ENCODE measurements at regions not wholly inside any gene's neighbourhood (a gene's known extent, or its start where the extent isn't known, plus 50 kb on each side); places are given as distances from the start of the nearest gene placed in this dataset.

DNA sequence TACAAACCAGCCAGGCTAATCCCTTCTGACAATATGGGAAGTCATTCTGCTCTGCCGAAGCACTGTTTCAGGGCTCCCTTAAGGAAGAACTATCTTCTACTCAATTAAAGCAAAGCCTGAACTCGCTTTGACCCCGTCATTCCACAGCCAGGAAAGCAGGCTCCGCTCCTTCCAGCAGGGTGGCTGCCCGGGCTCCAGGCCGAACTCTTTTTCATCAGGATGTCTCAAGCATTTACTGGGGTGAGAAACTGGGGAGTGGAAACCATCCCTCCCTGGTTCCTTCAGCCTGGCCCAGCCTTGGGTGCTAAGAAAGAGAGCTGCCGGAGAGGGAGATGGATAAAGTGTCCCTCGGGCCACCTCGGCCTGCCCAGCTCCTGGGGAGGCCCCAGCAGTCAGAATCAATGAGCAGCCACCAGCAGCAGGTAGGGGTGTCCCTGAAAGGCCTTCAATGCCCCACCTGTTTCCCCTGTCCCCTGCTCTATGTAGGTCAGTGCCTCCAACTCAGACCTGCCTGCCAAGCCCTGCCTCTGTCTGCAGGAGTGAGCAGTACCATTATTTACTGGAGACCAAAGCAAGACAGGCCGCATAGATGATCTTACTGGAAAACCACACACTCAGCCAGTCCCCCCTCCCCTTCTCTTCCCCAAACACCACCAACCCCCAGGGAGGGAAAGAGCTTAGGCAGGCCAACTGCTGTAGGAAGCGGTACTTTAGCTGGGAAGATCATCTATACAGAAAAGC, 225.6 kb upstream of the TLE3 start:
- no peak for DNase-seq (ENCODE audit: low spot score)

DNA sequence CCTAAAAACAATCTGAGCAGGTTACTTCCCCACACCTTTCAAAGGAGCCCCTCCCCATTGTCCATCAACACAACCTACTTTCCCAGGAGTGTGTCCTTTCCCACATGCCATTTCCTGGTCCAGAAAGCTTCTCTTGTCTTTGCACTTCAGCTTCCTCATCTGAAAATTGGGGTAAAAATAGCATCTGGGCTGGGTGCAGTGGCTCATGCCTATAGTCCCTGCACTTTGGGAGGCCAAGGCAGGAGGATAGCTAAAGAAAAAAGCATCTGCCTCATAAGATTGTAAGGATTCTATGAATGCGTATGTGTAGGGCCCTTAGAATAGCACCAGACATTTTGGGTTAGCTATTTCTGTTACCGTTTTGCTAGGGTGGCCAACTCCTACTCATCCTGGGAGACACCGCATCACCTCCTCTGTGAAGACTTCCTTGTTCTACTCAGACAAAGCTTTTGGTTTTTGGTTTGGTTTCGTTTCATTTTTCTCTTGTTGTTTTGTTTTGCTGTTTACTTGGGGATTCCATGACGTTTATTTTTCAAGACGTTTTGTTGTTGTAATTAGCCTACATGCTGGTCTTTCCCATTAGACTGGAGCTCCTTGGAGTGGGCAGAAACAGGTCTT, 224.4 kb upstream of the TLE3 start:
- DNase-seq (ENCODE audit: low spot score) = no peak

DNA sequence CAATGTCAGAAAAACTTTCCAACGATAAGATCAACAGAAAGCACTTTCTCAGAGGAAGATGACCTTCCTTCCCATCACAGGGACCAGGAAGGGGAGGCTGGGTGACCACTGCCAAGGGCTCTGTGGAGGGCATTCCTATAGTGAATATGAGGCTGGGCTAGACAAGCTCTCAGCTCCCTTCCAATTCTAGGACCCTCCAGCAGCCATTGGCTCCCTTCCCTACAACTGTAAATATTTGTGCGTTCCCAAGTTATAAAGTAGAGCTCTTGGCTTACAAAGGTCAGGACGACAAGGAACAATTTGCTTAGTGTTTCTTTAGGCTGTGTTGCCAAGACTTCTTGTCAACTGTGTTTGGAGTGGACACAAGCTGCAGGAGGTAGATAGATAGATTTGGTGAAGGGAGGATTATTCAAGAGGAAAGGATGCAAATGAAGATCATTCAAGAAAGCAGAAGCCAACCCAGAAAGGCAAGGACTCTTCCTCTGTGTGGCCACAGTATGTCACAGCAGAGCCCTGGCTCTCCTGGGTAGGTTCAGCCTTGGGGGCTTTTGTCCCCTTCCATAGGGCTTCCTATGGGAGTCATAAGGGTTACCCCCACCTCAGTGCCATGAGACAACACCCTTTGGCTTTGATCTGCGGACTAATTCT, 223.6 kb upstream of the TLE3 start:
- DNase-seq (ENCODE audit: low spot score) = no peak

DNA sequence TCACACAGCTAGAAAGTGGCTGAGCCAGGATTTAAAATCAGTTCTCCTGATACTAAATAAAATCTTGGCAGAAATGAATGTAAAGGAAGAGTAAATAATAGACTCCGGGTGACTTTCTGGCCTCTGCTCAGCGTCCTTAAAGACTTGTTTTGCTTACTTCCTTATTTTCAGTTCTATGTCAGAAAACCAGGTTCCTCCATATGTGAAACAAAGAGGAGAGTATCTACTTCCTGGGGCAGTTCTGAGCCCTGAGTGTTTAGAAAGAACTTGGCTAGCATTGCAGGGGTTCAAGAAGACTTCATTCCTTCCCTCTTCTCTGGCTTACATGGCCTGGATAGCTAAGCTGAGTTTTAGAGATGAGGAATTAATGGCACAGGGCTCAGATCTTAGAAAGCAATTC, 222.8 kb upstream of the TLE3 start:
- DNase-seq (ENCODE audit: low spot score) = no peak

DNA sequence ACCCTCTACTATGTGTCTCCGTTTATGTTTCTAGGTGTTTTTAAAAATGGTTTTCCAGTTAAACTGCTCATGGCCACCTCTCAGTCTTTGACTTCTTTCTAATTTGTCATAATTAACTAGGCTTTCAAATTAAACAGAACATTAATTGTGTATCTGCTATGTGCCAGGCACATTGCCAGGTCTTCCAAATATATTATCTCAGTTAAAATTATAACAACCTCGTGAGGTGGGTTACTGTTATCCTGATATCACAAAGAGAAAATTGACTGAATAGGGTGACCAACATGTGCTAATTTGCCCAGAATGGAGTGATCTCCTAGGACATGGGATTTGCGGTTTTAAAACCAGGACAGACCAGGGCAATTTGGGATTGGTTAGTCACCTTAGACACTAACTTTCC, 222.4 kb upstream of the TLE3 start:
- no peak for DNase-seq (ENCODE audit: low spot score)

DNA sequence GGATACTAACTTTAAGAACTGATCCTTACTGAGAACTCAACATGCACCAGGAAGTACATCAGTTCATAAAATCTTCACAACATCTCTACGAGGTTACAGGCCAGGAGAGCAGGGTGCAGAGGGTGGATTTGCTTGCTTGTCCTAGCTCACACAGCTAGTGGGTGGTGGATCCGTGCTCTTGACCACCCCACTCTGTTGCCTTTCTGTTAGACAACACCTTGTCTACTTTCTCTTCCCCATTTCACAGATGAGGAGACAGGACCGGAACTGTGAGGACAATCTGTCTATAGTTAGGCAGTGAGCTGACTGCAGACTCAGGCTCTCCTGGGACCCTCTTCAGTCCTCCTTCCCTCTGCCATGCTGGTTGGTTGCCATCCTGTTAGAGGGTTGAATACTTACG, 221.7 kb upstream of the TLE3 start:
- no peak for DNase-seq (ENCODE audit: low spot score)

DNA sequence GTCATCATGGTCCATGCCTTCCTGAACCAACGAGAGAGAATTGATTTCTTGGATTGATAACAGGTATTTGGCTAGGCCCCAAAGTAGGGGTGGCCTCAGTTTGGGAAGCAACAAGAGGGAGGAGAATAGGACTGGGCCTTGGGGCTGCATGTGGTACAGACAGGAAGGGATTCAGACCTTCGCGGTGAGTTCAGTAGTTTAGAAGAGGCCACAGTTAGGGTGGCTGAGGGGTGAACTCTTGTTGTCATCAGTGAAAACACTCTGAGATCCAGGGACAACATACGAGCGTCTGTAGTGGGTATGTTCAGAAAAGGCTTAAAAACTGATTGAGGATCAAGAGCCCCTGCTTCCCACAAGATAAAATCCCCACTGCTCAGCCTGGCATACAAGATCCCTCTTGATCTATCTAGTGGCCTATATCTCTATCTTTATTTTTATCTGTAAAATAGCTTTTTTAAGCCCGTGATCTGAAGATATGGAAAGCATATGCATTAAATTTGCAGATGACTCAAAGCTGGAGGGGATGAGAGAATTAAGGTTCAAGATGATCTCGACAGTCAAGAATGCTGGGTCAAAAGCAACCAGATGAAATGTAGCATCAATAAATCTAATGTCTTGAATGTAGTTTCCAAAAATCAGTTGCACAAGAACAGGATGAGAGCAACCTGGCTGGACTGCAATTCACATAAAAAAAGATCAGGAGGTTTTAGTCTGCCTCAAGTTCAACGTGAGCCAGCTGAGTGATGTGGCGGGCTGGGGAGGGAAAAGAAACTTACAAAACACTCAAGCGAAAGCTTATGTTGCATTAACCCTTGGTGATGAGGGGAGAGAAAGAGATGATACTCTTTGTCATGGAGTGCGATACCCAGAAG, 221.1 kb upstream of the TLE3 start:
- no peak for DNase-seq (ENCODE audit: low spot score)

DNA sequence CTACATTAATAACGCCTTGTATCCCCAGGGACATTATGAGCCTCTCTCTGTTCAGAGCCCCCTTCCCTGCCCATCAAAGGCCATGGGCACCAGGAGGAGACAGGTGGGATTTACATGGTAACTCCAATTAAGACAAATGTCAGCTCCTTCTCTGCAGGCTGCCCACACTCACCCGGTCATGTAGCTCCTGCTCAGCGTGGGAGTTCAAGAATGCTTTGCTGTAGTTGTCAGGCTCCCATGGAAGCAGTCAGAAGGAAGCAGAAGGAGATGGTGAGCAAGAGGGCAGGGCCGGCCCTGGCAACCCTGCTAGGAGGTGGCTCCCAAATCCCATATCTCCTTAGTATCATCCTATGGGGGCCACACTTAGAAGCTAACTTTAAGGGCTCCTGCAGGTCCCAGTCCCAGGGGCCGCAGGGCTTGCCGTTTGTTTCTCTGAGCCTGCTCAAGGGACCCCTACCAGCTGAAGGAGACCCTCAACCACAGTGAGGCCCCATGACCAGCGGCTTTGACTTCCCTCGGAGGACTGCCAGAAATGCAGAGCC, 218.4 kb upstream of the TLE3 start:
- DNase-seq (ENCODE audit: low spot score) = no peak

DNA sequence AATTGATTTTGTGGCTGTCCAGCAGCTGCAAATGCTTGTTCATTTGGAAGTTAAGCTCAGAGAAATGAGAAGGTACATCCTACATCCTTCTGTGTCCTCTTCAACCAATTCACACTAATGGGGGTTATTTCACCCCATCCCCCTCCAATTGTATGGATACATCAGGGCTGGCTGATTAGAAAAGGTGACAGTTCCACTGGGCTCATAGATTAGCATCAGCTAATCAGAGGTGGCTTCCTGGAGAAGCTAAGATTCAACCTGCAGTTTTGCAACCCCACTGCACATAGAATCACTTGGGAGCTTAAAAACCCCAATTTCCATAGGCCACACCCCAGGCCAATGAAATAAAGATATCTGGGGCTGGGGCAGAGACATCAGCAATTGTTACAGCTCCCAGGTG, 217.7 kb upstream of the TLE3 start:
- no peak for DNase-seq (ENCODE audit: low spot score)

DNA sequence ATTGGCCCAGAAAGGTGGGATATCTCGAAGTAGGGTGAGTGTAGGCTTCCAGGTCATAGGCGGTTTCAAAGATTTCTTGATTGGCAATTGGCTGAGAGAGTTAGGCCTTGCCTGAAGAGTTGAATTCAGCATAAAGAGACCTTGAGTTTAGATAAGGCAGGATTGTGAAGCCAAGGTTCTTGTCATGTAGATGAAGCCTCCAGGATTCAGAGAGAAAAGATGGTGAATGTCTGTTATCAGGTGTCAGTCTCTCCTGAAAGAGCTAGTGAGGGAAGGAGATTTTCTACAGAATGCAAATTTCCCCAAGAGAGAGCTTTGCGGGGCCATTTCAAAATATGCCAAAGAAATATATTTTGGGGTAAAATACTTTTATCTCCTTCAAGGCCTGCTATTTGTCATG, 217.0 kb upstream of the TLE3 start:
- DNase-seq (ENCODE audit: low spot score) = no peak

DNA sequence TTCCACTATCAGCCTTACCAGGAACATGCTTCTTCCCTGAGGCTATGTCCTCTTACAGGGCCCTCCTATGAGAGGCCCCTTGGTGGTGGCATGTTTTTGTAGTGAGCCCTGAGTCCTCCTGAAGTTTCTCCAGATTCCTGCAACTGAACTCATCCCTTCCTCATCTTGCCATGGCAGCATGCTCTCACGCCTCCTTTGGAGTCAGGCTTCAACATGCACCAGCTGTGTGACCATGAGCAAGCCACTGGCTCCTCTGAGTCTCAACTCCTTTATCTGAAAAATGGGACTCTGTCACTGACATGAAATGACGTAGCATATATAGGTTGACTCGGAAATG, 216.3 kb upstream of the TLE3 start:
- DNase-seq (ENCODE audit: low spot score) = no peak

DNA sequence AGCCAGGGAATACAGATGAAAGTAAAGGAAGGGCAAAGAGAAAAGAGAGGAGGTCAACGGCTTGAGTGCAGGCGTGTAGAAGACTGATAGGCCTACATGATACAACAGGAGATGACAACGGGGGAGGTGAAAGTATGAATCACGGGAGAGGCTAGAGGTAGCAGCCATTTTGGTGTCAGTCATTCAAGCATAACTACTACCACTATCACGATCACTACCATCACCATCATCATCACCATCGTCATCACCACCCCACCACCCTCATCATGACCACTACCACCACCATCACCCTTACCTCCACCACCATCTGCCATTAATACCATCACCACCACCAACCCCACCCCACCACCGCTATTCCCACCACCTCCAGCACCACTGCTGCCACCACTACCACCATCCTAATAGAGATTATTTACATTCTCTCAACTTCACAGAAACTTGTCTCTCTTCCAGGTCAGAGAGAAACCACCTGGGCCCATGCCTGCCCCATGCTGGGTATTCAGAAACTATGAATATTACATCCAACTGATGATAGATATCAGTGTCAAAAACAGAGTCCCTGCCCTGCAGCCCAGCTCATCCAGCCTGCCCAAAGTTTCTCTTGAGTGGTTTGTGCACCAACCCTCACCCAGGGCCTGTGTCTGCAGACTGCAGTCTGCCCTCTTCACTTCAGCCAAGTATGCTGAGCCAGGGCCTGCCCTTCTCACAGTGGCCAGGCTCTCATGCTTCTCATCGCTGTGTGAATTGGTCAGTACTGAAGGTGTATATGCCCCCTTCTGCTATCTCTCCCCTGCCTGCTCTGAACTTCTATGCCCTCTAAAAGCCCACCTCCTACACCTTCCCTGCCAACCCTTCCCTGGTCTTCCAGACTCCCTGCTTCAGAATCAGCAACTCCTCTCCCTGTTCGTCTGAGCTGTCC, 215.6 kb upstream of the TLE3 start:
- DNase-seq (ENCODE audit: low spot score) = no peak

DNA sequence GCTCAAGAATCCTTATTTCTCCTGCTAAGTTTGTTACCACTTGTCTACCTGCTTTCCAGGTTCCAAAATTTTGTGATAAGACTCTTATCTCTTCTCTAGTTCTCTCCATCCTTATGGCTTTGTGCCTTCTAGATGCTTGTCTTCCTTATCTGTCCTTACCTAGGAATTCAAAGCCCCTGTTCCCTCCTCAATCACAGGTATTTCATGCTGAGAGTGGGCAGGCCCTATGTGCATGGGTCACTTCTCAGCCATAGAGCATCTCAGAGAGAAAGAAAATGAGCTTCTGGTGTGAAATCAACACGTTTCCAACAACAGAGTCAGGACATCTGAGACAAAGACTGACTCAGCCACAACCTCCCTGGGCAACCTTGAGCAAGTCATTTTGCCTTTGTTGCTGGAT, 214.1 kb upstream of the TLE3 start:
- DNase-seq (ENCODE audit: low spot score) = no peak

DNA sequence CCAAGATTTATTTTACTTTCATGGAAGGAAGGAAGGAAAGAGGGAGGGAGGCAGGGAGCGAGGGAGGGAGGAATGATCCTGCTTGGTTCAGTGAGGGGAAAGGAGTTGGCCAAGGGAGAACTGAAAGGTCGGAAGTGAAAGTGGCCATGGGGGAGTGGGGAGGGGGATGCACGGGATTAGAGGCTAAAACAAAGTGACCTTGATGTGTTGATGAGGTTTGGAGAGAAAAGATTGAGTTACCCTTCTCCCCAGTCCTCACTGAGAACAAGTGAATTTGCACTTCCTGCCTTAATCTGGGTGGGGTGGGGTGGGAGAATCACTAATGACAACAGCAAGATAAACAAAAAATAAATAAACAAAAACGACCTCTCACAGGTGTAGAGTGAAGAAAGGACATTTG, 212.0 kb upstream of the TLE3 start:
- no peak for DNase-seq (ENCODE audit: low spot score)

DNA sequence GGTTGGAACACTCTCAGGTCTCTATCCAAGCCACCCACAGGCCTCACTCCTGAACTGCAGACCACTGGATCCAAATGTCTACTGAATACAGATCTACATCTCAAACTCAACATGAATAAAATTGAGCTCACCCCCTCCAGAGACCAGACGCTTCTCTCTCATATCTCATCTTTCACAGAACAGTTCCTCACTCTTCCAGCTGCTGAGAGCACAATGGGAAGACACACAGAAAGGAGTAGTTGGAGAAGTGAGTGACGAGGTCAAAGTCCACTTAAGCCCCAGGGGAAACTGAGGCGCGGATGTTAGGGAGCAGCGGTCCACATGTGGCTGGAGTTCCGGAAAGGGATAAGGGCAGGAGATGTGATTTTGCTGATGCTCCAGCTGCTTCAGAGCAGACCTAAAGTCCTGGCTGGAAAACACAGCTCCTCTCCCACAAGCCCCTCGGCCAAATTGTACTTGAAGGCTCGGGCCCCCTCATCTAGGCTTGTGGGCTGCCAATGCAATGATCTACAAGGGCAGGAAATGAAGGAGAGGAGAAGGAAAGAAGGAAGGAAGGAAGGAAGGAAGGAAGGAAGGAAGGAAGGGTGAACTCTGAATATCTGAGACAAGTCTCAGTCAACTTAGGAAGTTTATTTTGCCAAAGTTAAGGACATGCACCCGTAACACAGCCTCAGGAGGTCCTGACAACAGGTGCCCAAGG, 211.2 kb upstream of the TLE3 start:
- no peak for DNase-seq (ENCODE audit: low spot score)

DNA sequence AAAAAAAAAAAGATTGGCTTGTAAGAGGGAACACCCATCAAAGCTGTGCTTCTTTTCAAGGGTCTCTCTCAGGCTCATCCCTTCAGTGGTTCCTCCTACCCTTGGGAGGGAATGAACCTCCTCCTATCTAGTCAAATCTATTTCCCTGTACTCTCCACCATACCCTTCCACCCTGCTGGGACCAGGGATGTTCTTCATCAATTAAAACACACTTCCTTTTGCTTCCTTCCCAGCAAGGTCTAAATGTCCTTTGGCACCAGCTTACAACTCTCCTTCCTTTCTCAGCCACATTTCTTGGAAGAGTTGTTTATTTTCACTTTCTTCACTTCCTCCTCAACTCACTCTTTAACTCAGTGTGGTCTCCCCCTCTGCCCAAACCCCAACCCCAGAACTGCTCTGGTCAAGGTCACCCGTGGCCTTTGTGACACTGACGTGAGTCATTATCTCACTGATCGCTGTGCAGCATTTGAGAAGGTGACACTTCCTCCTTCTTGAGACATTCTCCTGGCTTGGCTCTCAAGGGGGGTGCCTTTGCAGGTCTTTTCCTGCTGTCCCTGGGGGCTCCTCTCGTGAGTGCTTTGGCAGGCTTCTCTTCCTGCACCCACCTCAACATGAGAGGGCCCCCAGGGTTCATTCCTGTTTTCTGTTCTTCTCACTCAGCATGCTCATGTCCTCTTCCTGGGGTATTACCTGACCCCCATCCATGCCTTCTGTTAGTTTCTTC, 210.5 kb upstream of the TLE3 start:
- DNase-seq (ENCODE audit: low spot score) = peak; percentile 32

DNA sequence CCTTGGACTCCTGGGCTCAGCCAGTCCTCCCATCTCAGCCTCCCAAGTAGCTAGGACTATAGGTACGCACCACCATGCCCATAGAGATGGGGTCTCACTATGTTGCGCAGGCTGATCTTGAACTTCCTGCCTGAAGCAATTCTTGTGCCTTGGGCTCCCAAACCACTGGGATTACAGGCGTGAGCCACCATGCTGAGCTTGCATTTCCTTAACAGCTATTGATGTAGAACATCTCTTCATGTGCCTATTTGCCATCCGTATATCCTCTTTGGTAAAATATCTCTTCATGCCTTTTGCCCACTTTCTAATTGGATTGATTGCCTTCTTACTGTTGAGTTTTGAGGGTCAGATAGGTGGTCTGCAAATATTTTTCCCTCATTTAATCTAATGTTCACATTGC, 208.9 kb upstream of the TLE3 start:
- no peak for DNase-seq (ENCODE audit: low spot score)

DNA sequence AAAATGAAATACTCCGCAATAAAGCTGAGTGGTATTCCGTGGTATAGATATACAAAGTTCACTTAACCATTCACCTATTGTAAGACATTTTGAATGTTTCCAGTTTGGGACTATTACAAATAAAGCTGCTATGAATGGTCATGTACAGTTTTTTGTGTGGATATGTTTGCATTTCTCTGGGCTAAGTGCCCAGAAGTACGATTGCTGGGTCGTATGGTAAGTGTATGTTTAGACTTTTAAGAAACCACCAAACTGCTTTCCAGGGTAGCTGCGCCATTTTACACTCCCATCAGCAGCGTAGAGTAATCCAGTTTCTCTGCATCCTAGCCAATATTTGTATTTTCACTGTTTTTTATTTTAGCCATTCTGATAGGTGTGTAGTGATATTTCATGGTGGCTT, 208.4 kb upstream of the TLE3 start:
- DNase-seq (ENCODE audit: low spot score) = no peak

DNA sequence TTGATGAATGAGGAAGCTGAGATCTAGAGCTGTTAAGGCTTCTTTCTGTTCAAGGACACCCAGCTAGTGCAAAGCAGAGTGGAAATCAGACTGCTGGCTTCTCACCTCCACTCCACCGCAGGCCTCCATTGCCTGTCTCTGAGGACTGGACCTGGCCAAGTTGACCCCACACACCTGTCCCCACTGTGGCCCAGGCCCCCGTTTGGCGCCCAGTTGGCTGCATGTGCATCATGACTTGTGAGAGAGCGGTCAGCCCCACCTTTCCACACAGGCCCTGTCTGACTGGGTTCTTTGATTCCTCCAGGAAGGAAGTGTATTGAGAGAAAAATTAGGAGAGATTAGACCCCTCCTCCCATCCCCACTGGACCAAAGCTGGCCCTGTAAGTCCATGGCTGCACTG, 206.3 kb upstream of the TLE3 start:
- no peak for DNase-seq (ENCODE audit: low spot score)

DNA sequence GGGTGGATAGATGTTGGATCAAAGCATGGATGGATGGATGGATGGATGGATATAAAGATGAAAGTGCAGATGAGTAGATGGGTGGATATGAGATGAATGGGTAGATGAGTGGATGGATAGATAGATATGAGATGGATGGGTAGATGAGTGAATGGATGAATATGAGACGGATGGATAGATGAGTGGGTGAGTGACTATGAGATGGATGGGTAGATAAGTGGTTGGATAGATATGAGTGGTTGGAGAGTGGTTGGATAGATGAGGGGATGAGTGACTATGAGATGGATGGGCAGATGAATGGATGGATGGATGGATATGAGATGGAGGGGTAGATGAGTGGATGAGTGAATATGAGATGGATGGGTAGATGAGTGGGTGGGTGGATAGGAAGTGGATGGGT, 204.6 kb upstream of the TLE3 start:
- no peak for DNase-seq (ENCODE audit: low spot score)

Measured in kidney tubule cell (primary cell).